ENCODE measurements at regions not wholly inside any gene's neighbourhood (a gene's known extent, or its start where the extent isn't known, plus 50 kb on each side); places are given as distances from the start of the nearest gene placed in this dataset.

DNA sequence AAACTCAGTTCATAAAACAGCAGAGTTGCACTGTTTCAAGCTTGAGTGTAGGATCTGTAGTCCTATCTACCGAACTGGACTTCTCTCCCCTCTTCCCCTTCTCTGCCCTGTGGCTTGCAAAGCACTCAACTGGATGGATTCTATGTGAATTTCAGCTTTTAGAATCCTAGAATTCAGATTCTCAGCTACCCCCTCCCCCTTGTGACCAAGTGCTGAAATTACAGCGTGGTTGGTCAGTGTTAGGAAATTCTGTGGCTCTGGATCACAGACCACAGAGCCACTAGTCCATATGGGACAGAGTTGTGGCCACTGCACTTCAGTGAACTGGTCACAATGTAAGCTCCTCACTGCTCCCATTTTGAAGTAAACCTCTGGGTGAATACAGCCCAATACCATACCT lies 64.6 kb upstream of the TRPC5 start:
- DNase-seq = peak in 12 of 58 donors; percentile 0 to 6 (median 0)

DNA sequence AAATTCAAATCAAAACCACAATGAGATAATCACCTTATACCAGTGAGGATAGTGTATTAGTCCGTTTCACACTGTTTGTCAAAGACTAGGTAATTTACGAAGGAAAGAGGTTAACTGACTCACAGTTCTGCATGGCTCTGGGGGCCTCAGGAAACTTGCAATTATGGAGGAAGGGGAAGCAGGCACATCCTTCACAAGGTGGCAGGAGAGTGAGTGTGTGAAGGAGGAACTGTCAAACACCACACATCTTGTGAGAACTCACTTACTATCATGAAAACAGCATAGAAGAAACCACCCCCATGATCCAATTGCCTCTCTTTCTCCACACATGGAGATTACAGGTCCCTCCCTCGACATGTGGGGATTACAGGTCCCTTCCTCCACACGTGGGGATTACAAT lies 54.7 kb upstream of the TRPC5 start:
- no peak for DNase-seq

Measured in anterior cingulate cortex (tissue), 58 donors.